Left ventricle myocardium inferior (tissue), 1 donor: ENCODE measurements at regions not wholly inside any gene's neighbourhood (a gene's known extent, or its start where the extent isn't known, plus 50 kb on each side); places are given as distances from the start of the nearest gene placed in this dataset.

Experiments
- DNase-seq: peaks from one replicate; pipeline ENCODE4 v3.0.0-alpha.2; 2020
- H3K27ac ChIP-seq: fragments of 200-600 bp; replicated peaks from 2 replicates; pipeline ENCODE4 v1.8.0; 2021
- H3K27me3 ChIP-seq: fragments of 200-600 bp; 2 replicates; pipeline ENCODE4 v1.8.0; 2021; ENCODE audit warnings: low read depth
- H3K36me3 ChIP-seq: fragments of 200-600 bp; 2 replicates; pipeline ENCODE4 v1.8.0; 2021
- H3K4me1 ChIP-seq: fragments of 200-600 bp; 2 replicates; pipeline ENCODE4 v1.8.0; 2021
- H3K4me3 ChIP-seq: fragments of 200-600 bp; 2 replicates; pipeline ENCODE4 v1.8.0; 2021; ENCODE audit warnings: mild to moderate bottlenecking, moderate library complexity
- H3K9me3 ChIP-seq: fragments of 200-600 bp; replicated peaks from 2 replicates; pipeline ENCODE4 v1.8.0; 2021
- intact Hi-C: fragments of 100-400 bp; cut with micrococcal nuclease; formaldehyde crosslinking; loops from one replicate; pipeline ENCODE4 v1.11.0; 2022
- TF ChIP-seq, protein P1 (sequence below): fragments of 200-600 bp; IDR thresholded peaks from 2 replicates; pipeline ENCODE4 v1.8.0; 2021; ENCODE audit warnings: antibody characterized with exemption, mild to moderate bottlenecking, borderline replicate concordance
- donor health status: DM: no; HTN: yes; CAD: no; lungs with severe emphysema.

DNA sequence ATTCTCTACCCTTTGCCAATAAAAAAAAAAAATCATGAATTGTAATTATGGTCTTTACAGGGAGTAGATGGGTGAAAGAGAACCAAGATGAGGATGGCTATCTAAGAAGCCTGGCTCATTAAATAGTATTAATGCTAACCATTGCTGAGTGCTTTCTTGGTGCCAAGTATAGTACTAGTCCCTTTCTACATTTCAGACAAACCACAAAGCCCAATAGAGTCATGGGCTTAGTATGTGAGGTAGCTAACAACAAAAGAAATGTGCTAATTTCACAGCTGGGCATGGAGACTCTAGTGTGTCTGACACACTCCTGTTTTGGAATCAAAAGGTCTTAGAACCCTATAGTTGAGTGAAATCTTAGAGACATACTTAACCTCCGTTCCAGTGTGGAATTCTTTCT, 84.5 kb upstream of the ESRRG start:
- intact Hi-C loops = no loop called here
- no peak overlapping the region for H3K27ac ChIP-seq
- peaks cover 21% of the 10 kb centered on the region for H3K4me1 ChIP-seq
- H3K36me3 ChIP-seq = no peaks in the 10 kb centered on the region
- DNase-seq = no peak
- TF ChIP-seq, protein P1, sequence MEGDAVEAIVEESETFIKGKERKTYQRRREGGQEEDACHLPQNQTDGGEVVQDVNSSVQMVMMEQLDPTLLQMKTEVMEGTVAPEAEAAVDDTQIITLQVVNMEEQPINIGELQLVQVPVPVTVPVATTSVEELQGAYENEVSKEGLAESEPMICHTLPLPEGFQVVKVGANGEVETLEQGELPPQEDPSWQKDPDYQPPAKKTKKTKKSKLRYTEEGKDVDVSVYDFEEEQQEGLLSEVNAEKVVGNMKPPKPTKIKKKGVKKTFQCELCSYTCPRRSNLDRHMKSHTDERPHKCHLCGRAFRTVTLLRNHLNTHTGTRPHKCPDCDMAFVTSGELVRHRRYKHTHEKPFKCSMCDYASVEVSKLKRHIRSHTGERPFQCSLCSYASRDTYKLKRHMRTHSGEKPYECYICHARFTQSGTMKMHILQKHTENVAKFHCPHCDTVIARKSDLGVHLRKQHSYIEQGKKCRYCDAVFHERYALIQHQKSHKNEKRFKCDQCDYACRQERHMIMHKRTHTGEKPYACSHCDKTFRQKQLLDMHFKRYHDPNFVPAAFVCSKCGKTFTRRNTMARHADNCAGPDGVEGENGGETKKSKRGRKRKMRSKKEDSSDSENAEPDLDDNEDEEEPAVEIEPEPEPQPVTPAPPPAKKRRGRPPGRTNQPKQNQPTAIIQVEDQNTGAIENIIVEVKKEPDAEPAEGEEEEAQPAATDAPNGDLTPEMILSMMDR = no peak
- H3K27me3 ChIP-seq = no peaks in the 10 kb centered on the region
- H3K9me3 ChIP-seq = no peaks in the 10 kb centered on the region
- H3K4me3 ChIP-seq = no peak overlapping the region

DNA sequence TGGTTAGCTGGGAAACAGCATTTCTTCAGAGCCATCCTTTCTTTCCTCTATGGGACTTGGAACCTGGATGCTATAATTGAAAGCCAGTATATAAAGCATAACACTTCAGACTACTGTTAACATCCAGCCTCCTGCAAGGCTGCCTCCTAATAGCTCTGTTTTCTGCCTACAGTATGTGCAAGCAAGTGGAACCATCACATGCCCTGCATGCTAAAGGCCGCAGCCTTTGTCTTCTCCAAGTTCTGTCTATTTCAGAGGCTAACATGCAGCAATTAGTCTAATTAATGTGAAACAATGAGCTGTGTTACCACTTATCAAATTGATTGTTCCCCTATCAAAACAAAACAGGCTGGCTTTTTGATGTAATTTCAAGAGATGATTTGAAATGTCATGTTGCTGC, 82.7 kb upstream of the ESRRG start:
- Histone ChIP-seq H3K4me3 (peak overlapping the region; percentile 9), H3K9me3 (no peaks in the 10 kb centered on the region), H3K27me3 (no peaks in the 10 kb centered on the region), H3K4me1 (peaks cover 15% of the 10 kb centered on the region), H3K27ac (peak overlapping the region; percentile 65), H3K36me3 (no peaks in the 10 kb centered on the region)
- TF ChIP-seq, protein P1 = no peak
- intact Hi-C loops = no loop called here
- DNase-seq = no peak

DNA sequence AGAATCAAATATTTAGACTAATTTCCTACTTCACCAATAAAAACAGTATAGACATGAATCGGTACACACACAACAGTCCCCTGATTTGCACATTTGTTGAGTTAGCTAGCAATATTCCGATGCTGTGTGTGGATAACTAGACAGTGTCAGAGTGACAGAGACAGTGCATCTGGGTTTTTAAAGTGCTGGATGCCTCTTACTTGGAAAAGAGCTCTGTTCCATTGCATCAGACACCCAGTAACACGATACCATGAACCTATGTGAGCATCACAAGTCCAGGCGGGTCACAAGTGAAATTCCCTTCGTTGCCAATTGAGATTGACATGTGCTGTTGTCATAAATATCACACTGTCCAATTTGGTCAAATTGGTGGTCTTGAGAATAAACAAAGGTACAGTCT, 82.0 kb upstream of the ESRRG start:
- H3K4me1 ChIP-seq = peaks cover 15% of the 10 kb centered on the region
- H3K27me3 ChIP-seq = no peaks in the 10 kb centered on the region
- no peaks in the 10 kb centered on the region for H3K9me3 ChIP-seq
- intact Hi-C loops = no loop called here
- H3K36me3 ChIP-seq = no peaks in the 10 kb centered on the region
- TF ChIP-seq, protein P1 = no peak
- H3K27ac ChIP-seq = peak overlapping the region; percentile 65
- H3K4me3 ChIP-seq = peak overlapping the region; percentile 9
- DNase-seq = no peak

DNA sequence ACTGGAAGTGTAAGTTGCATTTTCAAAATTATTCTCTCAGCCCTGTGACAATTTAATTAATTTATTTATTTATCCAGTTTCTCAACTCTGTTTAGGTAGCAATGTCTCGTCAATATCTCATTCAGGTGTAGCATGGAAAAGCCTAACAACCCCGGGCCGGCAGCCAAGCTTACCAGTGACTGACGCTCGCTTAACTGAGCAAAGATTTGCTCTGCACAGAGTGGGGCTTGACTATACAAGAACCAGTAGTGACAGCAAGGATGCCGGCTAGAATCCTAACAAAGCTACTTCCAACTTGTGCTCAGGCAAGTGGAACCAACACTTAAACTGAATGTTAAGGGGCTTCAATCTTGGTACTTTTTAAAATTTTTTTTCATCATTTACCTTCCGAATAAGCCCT, 80.9 kb upstream of the ESRRG start:
- Histone ChIP-seq H3K4me3 (no peak overlapping the region), H3K9me3 (no peaks in the 10 kb centered on the region), H3K36me3 (no peaks in the 10 kb centered on the region), H3K27ac (peak overlapping the region; percentile 65), H3K4me1 (peaks cover 15% of the 10 kb centered on the region), H3K27me3 (no peaks in the 10 kb centered on the region)
- TF ChIP-seq, protein P1 = no peak
- intact Hi-C loops = no loop called here
- peak; percentile 27 for DNase-seq

DNA sequence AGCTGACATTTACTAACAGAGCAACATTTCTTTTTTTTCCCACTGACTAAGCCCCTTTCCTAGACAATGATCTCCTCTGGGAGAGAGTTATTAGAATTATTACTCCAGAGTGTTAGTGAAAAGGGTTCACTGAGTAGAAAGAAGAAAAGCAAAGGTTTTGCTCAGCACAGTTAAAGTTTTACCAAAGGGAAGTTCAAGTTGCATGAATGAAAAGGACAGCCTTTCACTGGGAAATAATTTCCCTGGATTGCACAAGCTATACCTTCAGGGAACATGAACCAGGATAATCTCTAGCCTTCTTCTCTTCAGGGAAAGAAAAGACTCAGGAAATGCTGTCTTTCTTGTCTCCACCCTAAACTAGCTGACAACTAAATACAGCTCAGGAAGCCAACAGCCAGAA, 71.4 kb upstream of the ESRRG start:
- intact Hi-C loops = no loop called here
- no peak overlapping the region for H3K27ac ChIP-seq
- TF ChIP-seq, protein P1 = no peak
- H3K4me3 ChIP-seq = no peak overlapping the region
- no peaks in the 10 kb centered on the region for H3K27me3 ChIP-seq
- no peak for DNase-seq
- no peaks in the 10 kb centered on the region for H3K36me3 ChIP-seq
- H3K4me1 ChIP-seq = peaks cover 8% of the 10 kb centered on the region
- H3K9me3 ChIP-seq = no peaks in the 10 kb centered on the region

DNA sequence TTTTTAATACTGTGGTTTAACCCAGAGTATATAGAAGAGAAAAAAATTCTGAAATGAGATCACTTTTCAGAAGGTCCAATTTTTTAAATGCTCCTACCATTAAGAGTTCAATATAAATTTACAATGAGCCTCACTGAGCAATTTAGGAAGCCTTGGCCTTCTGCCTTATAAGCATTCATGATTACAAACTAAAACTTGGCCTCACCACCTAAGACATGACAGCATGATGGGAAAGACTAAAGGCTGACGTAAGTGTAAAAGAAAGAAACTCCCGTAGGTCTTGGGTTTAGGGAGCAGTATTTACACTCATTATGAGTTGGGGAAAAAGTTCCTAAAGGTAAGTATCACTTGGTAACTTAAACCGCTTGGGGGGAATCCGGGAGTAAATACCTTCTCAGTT, 70.7 kb upstream of the ESRRG start:
- H3K4me1 ChIP-seq = peaks cover 8% of the 10 kb centered on the region
- H3K9me3 ChIP-seq = no peaks in the 10 kb centered on the region
- H3K27ac ChIP-seq = no peak overlapping the region
- no peaks in the 10 kb centered on the region for H3K27me3 ChIP-seq
- no peak for DNase-seq
- TF ChIP-seq, protein P1 = no peak
- H3K36me3 ChIP-seq = no peaks in the 10 kb centered on the region
- H3K4me3 ChIP-seq = no peak overlapping the region
- intact Hi-C loops = no loop called here
